Ovary (tissue), 7 donors: ENCODE measurements at regions not wholly inside any gene's neighbourhood (a gene's known extent, or its start where the extent isn't known, plus 50 kb on each side); places are given as distances from the start of the nearest gene placed in this dataset.

Experiments used
- DNase-seq, 5 donors: peaks; one replicate each; pipeline ENCODE4 v3.0.0-alpha.2; 2019 to 2020
- H3K27ac ChIP-seq, 2 donors: fragments of 200-600 bp; one replicate each; pipeline versions ENCODE4 v1.5.1 to v1.8.0; 2019 to 2022
- H3K27me3 ChIP-seq: fragments of 200-600 bp; one replicate; pipeline ENCODE4 v1.8.0; 2022
- H3K36me3 ChIP-seq: fragments of 200-600 bp; sonication (generic); one replicate; pipeline ENCODE4 v1.5.1; 2019
- H3K4me1 ChIP-seq: one replicate; pipeline ENCODE4 v1.8.1; 2013; ENCODE audit warnings: mild to moderate bottlenecking, moderate library complexity; ENCODE audit not compliant: insufficient read depth
- H3K4me3 ChIP-seq: fragments of 200-600 bp; sonication (generic); one replicate; pipeline ENCODE4 v1.5.1; 2017
- H3K9me3 ChIP-seq, 2 donors: fragments of 200-600 bp in 1 of 2; sonication (generic) in 1 of 2; one replicate each; pipeline versions ENCODE4 v1.5.1 to v1.8.1; 2013 to 2019; ENCODE audit warnings: mild to moderate bottlenecking in 1 of 2, moderate library complexity in 1 of 2
- CTCF ChIP-seq, 3 donors: fragments of 450-650 bp in 2 of 3; fragments of 200-600 bp in 1 of 3; IDR thresholded peaks; one replicate each; pipeline versions ENCODE4 v1.5.1 to v1.8.0; 2016 to 2022; ENCODE audit warnings: antibody characterized with exemption in 3 of 3, mild to moderate bottlenecking in 1 of 3
- EP300 ChIP-seq: sonication (generic); formaldehyde crosslinking; IDR thresholded peaks from one replicate; pipeline ENCODE4 v1.6.1; 2017; ENCODE audit warnings: antibody characterized with exemption
- POLR2A ChIP-seq: fragments of 450-650 bp; IDR thresholded peaks from one replicate; pipeline ENCODE4 v1.6.1; 2017; ENCODE audit warnings: antibody characterized with exemption, mild to moderate bottlenecking, moderate library complexity
- WGBS, 3 donors: extraction: QIAGEN DNeasy Blood & Tissue Kit in 1 of 3; methylation state at CpG; one replicate each; pipeline versions ENCODE4 v1.1.5 to v1.1.7; 2013 to 2017; 5-methylcytosine and 5-hydroxymethylcytosine counted together
- intact Hi-C, 4 donors: fragments of 100-400 bp; cut with DNase I; formaldehyde crosslinking; loops; one replicate each; pipeline versions ENCODE4 v1.11.0 to v1.15.1; 2022 to 2023
- donor health status: DM: no; HTN: no; CAD: no; lungs with moderate emphysema.
- donor health status: DM: no; HTN: no; CAD: no.
- donor health status: Bipolar disorder and iron deficiency.
- donor health status: DM: no; HTN: no; CAD: no.
- donor health status: DM: yes; HTN: yes; CAD: no.

DNA sequence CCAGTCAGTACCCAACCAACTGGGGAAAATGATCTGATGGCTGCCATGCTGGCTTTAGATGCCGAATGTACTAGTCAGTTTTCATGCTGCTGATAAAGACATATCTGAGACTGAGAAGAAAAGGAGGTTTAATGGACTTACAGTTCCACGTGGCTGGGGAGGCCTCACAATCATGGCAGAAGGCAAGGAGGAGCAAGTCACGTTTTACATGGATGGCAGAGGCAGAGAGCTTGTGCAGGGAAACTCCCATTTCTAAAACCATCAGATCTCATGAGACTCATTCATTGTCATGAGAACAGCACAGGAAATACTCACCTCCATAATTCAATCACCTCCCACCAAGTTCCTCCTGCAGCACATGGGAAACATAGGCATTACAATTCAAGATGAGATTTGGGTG, 508.9 kb upstream of the NRP1 start:
- 89 to 93% (median 93%) methylated on average over 3 of the region's 3 CpGs for WGBS, 3 donors
- intact Hi-C loops, result no loop called here

DNA sequence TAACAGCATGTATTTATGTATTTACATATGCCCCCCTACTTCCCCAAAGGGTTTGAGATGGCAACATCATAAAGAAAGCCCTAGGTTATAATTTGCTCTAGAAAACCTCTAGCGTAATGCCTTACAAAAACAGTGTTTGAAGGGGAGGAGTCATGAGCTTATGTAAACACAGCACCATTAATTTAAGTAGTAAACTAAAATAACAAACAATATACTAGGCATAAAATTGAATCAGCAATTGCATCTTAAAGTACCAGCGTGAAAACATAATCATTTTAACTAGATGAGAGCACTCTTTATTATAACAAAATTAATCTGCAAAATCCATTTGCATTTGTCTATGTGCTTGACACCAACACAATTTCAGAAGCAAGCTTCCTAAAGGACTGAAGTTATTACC, 507.2 kb upstream of the NRP1 start:
- Histone ChIP-seq H3K4me1 (no peaks in the 10 kb centered on the region), H3K9me3 (no peaks in the 10 kb centered on the region), H3K36me3 (no peaks in the 10 kb centered on the region), H3K27ac (no peak overlapping the region), H3K4me3 (no peak overlapping the region), H3K27me3 (no peaks in the 10 kb centered on the region)
- intact Hi-C loops, result no loop called here
- DNase-seq, result no peak
- TF ChIP-seq POLR2A (no peak), EP300 (no peak), CTCF (IDR thresholded peaks at IDR 0.05) (no peak)
- 85 to 93% (median 86%) methylated on average over 2 of the region's 2 CpGs for WGBS, 3 donors

More for the DNA sequence above, 508.9 kb upstream of the NRP1 start:
- Histone ChIP-seq H3K36me3 (no peaks in the 10 kb centered on the region), H3K27me3 (no peaks in the 10 kb centered on the region), H3K9me3 (no peaks in the 10 kb centered on the region), H3K4me1 (no peaks in the 10 kb centered on the region), H3K27ac (no peak overlapping the region), H3K4me3 (no peak overlapping the region)
- DNase-seq, result no peak
- no peak for TF ChIP-seq CTCF (IDR thresholded peaks at IDR 0.05)
- TF ChIP-seq EP300, result no peak
- no peak for TF ChIP-seq POLR2A

- intact Hi-C loops, result no loop called here
- no peaks in the 10 kb centered on the region for H3K27me3 ChIP-seq
- no peaks in the 10 kb centered on the region for H3K9me3 ChIP-seq
- no peak overlapping the region for H3K4me3 ChIP-seq
- WGBS, 3 donors, result 80 to 94% (median 87%) methylated on average over 3 of the region's 3 CpGs
- H3K36me3 ChIP-seq, result no peaks in the 10 kb centered on the region
- no peak for TF ChIP-seq POLR2A
- TF ChIP-seq CTCF (IDR thresholded peaks at IDR 0.05), result no peak
- no peak for TF ChIP-seq EP300
- no peak overlapping the region for H3K27ac ChIP-seq
- no peaks in the 10 kb centered on the region for H3K4me1 ChIP-seq
- DNase-seq, result no peak
Observed at GRCh38 chr10:33838731-33839130, 504.3 kb upstream of the NRP1 start.

GRCh38 chr10:33837736-33838135, 503.3 kb upstream of the NRP1 start:
- Histone ChIP-seq H3K27ac (no peak overlapping the region), H3K4me1 (no peaks in the 10 kb centered on the region), H3K36me3 (no peaks in the 10 kb centered on the region), H3K27me3 (no peaks in the 10 kb centered on the region), H3K9me3 (no peaks in the 10 kb centered on the region), H3K4me3 (no peak overlapping the region)
- TF ChIP-seq EP300, result no peak
- TF ChIP-seq POLR2A, result no peak
- 89 to 93% (median 91%) methylated on average over 6 of the region's 6 CpGs for WGBS, 3 donors
- intact Hi-C loops, result no loop called here
- no peak for DNase-seq

DNA sequence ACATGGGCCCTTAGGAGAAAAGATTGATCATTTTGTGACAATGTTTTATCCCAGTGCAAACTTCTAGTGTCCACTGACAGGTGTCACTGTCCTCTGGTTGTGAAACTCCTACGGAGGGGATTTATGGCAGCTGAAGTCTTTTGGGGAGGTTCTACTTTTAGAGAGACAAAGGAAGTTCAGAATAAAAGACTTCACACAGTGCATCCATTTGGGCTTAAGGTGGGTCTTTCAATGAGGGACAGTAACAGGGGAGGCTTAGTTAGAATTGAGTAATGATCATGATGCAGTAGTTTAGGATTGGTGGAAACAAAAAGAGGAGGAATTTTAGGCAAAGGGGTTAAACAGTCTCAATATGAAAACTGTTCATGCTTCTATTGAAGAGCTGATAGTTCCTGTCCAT, 501.1 kb upstream of the NRP1 start:
- no peak for DNase-seq
- H3K36me3 ChIP-seq, result no peaks in the 10 kb centered on the region
- no peak overlapping the region for H3K4me3 ChIP-seq
- H3K9me3 ChIP-seq, result no peaks in the 10 kb centered on the region
- H3K27ac ChIP-seq, result no peak overlapping the region
- intact Hi-C loops, result no loop called here
- H3K4me1 ChIP-seq, result peaks cover 2% of the 10 kb centered on the region
- whole genome bisulfite sequencing, 3 donors, result 80 to 85% (median 81%) methylated on average over 1 of the region's 1 CpG
- H3K27me3 ChIP-seq, result no peaks in the 10 kb centered on the region
- no peak for TF ChIP-seq EP300
- no peak for TF ChIP-seq POLR2A
- TF ChIP-seq CTCF (IDR thresholded peaks at IDR 0.05), result no peak
